ENCODE measurements at regions not wholly inside any gene's neighbourhood (a gene's known extent, or its start where the extent isn't known, plus 50 kb on each side); places are given as distances from the start of the nearest gene placed in this dataset.

- TF ChIP-seq ZFX (IDR thresholded peaks at IDR 0.05; ENCODE audit: borderline replicate concordance), result no peak
- TF ChIP-seq CTCF (IDR thresholded peaks at IDR 0.05), result no peak
- H3K27ac ChIP-seq, result no peak overlapping the region
Observed at GRCh38 chr10:105868935-105869334, 1227.8 kb downstream of the SORCS3 start.

GRCh38 chr10:105864854-105865253, 1223.8 kb downstream of the SORCS3 start:
- H3K27ac ChIP-seq, result no peak overlapping the region
- TF ChIP-seq CTCF (IDR thresholded peaks at IDR 0.05) (no peak), ZFX (IDR thresholded peaks at IDR 0.05; ENCODE audit: borderline replicate concordance) (no peak)

GRCh38 chr10:105857268-105858264, 1216.5 kb downstream of the SORCS3 start:
- TF ChIP-seq ZFX (IDR thresholded peaks at IDR 0.05; ENCODE audit: borderline replicate concordance), result no peak
- no peak for TF ChIP-seq CTCF (IDR thresholded peaks at IDR 0.05)
- H3K27ac ChIP-seq, result no peak overlapping the region

GRCh38 chr10:105855791-105856190, 1214.7 kb downstream of the SORCS3 start:
- TF ChIP-seq ZFX (IDR thresholded peaks at IDR 0.05; ENCODE audit: borderline replicate concordance), result no peak
- TF ChIP-seq CTCF (IDR thresholded peaks at IDR 0.05), result no peak
- H3K27ac ChIP-seq, result no peak overlapping the region

GRCh38 chr10:105844676-105845570, 1203.8 kb downstream of the SORCS3 start:
- TF ChIP-seq ZFX (IDR thresholded peaks at IDR 0.05; ENCODE audit: borderline replicate concordance), result no peak
- TF ChIP-seq CTCF (IDR thresholded peaks at IDR 0.05), result no peak
- no peak overlapping the region for H3K27ac ChIP-seq

GRCh38 chr10:105844241-105844640, 1203.2 kb downstream of the SORCS3 start:
- H3K27ac ChIP-seq, result no peak overlapping the region
- no peak for TF ChIP-seq ZFX (IDR thresholded peaks at IDR 0.05; ENCODE audit: borderline replicate concordance)
- TF ChIP-seq CTCF (IDR thresholded peaks at IDR 0.05), result no peak

All from 22Rv1 (cell line).